ENCODE measurements at regions not wholly inside any gene's neighbourhood (a gene's known extent, or its start where the extent isn't known, plus 50 kb on each side); places are given as distances from the start of the nearest gene placed in this dataset.

GRCh38 chr1:20413136-20413775 is 72.8 kb downstream of the CAMK2N1 start:
- TF ChIP-seq RAD21 (IDR thresholded peaks at IDR 0.05; ENCODE audit: low read length) (no peak), FOXJ3 (CRISPR knock-in tag; IDR thresholded peaks at IDR 0.05) (no peak), MXI1 (IDR thresholded peaks at IDR 0.05; ENCODE audit: low read depth, low read length) (no peak), POLR2AphosphoS5 (IDR thresholded peaks at IDR 0.05; ENCODE audit: low read depth, low read length) (no peak)
- TF ChIP-seq, protein P1, sequence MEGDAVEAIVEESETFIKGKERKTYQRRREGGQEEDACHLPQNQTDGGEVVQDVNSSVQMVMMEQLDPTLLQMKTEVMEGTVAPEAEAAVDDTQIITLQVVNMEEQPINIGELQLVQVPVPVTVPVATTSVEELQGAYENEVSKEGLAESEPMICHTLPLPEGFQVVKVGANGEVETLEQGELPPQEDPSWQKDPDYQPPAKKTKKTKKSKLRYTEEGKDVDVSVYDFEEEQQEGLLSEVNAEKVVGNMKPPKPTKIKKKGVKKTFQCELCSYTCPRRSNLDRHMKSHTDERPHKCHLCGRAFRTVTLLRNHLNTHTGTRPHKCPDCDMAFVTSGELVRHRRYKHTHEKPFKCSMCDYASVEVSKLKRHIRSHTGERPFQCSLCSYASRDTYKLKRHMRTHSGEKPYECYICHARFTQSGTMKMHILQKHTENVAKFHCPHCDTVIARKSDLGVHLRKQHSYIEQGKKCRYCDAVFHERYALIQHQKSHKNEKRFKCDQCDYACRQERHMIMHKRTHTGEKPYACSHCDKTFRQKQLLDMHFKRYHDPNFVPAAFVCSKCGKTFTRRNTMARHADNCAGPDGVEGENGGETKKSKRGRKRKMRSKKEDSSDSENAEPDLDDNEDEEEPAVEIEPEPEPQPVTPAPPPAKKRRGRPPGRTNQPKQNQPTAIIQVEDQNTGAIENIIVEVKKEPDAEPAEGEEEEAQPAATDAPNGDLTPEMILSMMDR (IDR thresholded peaks at IDR 0.05): no peak
